NB4 (cell line): ENCODE measurements at regions not wholly inside any gene's neighbourhood (a gene's known extent, or its start where the extent isn't known, plus 50 kb on each side); places are given as distances from the start of the nearest gene placed in this dataset.

Source experiments
- DNase-seq: peaks from one replicate; pipeline ENCODE4 v3.0.0; 2010; ENCODE audit warnings: low read depth
- H3K4me3 ChIP-seq: one replicate; pipeline ENCODE4 v1.5.1; 2011; ENCODE audit warnings: mild to moderate bottlenecking, low read depth, low read length, moderate library complexity
- MAX ChIP-seq: IDR thresholded peaks from 2 replicates; pipeline ENCODE4 v1.6.1; 2011; ENCODE audit warnings: low read depth, low read length
- MYC ChIP-seq: IDR thresholded peaks from 2 replicates; pipeline ENCODE4 v1.6.1; 2011; ENCODE audit warnings: low read depth, low read length
- POLR2A ChIP-seq: IDR thresholded peaks from 2 replicates; pipeline ENCODE4 v1.6.1; 2011; ENCODE audit warnings: mild to moderate bottlenecking; ENCODE audit not compliant: insufficient read length; ENCODE audit errors: extremely low read depth
- TF ChIP-seq, protein P1 (sequence below): IDR thresholded peaks from one replicate; pipeline ENCODE4 v1.5.1; 2012; ENCODE audit warnings: low read depth, low read length

- DNase-seq = no peak
- TF ChIP-seq MYC (no peak), MAX (no peak), POLR2A (no peak)
- TF ChIP-seq, protein P1, sequence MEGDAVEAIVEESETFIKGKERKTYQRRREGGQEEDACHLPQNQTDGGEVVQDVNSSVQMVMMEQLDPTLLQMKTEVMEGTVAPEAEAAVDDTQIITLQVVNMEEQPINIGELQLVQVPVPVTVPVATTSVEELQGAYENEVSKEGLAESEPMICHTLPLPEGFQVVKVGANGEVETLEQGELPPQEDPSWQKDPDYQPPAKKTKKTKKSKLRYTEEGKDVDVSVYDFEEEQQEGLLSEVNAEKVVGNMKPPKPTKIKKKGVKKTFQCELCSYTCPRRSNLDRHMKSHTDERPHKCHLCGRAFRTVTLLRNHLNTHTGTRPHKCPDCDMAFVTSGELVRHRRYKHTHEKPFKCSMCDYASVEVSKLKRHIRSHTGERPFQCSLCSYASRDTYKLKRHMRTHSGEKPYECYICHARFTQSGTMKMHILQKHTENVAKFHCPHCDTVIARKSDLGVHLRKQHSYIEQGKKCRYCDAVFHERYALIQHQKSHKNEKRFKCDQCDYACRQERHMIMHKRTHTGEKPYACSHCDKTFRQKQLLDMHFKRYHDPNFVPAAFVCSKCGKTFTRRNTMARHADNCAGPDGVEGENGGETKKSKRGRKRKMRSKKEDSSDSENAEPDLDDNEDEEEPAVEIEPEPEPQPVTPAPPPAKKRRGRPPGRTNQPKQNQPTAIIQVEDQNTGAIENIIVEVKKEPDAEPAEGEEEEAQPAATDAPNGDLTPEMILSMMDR = no peak
- no peak overlapping the region for H3K4me3 ChIP-seq
Measured at GRCh38 chr21:36626791-36627190, 72.1 kb upstream of the SIM2 start.

DNA sequence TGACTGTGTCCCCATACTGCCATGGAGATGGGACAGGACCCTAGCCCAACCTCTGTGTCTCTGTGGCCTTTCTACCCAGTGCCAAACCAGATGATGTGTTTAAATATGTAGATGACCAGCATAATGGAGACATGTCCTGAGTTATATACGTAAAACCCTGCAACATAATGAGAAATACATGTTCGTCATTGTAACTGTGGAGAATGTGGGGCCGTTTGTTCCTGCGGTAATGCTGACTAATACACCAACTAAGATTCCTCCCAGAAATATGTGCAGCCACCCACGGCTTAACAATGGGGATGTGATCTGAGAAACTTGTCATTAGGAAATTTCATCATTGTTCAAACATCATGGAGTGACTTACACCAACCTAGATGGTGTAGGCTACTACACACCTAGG is 71.7 kb upstream of the SIM2 start:
- DNase-seq = no peak
- no peak for TF ChIP-seq POLR2A
- TF ChIP-seq MYC = no peak
- no peak for TF ChIP-seq MAX
- TF ChIP-seq, protein P1 = no peak
- H3K4me3 ChIP-seq = no peak overlapping the region

- H3K4me3 ChIP-seq = no peak overlapping the region
- no peak for DNase-seq
- no peak for TF ChIP-seq MAX
- no peak for TF ChIP-seq POLR2A
- no peak for TF ChIP-seq MYC
- TF ChIP-seq, protein P1 = no peak
Measured at GRCh38 chr21:36628106-36628505, 70.8 kb upstream of the SIM2 start.

DNA sequence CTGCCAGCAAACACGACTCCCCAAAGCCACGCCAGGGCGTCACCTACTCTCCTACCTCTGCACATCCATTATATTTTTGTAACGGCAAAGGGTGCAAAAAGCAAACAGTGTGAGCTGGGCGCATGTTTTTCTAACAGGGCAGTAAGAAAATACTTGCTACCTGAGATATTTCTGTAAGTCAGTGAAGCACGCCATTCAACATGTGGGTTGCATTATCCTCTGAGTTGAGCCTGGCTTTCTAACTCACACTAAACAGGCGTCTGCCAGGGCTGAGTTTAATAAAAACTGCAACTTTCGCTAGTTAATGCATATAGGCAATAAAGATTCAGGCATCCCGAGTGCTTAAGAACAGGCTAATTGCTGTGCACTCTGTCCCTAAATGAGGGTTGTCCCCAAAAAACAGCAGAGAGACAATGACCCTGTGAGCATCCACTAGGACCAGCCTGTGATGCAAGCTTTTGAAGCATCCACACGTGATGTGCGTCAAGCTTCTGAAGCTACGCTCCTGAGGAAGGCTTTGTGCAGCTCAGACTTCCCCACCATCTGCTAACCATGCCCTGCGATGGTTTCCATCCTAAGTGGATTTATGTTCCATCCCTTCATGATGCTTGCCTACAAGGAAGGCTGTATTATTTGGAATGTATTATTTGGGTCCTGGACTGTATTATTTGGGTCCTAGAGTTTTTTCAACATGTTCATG is 70.0 kb upstream of the SIM2 start:
- no peak overlapping the region for H3K4me3 ChIP-seq
- DNase-seq = no peak
- TF ChIP-seq, protein P1 = no peak

GRCh38 chr21:36630485-36631206 is 68.3 kb upstream of the SIM2 start:
- TF ChIP-seq, protein P1 = peak; percentile 59
- no peak for TF ChIP-seq MYC
- DNase-seq = peak; percentile 53
- no peak overlapping the region for H3K4me3 ChIP-seq

DNA sequence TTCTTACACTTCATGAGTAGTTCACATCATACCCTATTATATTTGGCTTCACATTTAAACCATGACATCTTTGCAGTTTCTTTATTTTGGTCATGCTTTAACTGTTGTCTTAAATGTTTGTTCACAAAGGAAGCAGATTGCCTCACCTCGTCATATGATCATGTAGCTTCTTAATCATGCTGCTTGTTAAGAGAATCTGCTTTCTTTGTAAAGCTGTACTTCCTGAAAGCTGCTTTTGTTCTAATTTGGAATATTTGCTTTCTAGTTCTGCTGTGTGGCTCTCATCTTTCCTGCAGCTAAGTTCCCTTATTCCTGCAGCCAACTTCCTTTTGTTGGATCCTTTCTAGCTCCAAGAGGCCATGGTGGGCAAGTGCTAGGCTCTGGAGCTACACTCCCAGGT is 62.9 kb upstream of the SIM2 start:
- H3K4me3 ChIP-seq = no peak overlapping the region
- TF ChIP-seq, protein P1 = no peak
- TF ChIP-seq MAX (no peak), MYC (no peak), POLR2A (no peak)
- no peak for DNase-seq
